ENCODE measurements at regions not wholly inside any gene's neighbourhood (a gene's known extent, or its start where the extent isn't known, plus 50 kb on each side); places are given as distances from the start of the nearest gene placed in this dataset.

DNA sequence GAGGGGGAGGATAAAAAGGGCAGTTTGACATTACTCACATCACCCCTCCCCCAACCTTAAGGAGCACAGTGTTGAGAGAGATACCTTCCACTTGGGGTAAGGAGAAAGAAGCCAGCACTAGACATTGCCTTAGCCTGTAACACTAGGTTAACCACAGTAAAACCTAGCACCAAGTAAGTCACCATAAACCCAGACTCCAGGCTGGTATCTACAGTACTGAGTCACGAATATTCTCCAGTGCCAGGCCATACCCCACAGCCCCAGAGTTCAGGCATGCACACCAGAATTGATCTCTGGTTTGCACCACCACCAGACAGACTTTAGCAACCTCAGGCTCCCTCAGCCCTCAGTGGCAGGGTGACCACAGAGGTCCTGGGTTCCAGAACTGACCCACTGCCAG is 570.4 kb downstream of the PRR32 start:
- Histone ChIP-seq H2AFZ (ENCODE audit: low read length) (no peak overlapping the region), H2BK12ac (ENCODE audit: insufficient read length, low read depth, low read length) (no peak overlapping the region), H2BK5ac (ENCODE audit: insufficient read length, low read length) (no peak overlapping the region), H3K4ac (ENCODE audit: low read depth, low read length) (no peak overlapping the region), H3K27ac (ENCODE audit: insufficient read length, low read depth, low read length) (no peak overlapping the region), H4K20me1 (ENCODE audit: control insufficient read depth, insufficient read depth, insufficient read length) (no peaks in the 10 kb centered on the region), H3K23ac (ENCODE audit: insufficient read length, low read depth, low read length) (no peak overlapping the region), H3K4me1 (ENCODE audit: insufficient read depth, low read length) (no peaks in the 10 kb centered on the region), H2BK15ac (ENCODE audit: low read depth, low read length) (no peak overlapping the region), H3K4me2 (ENCODE audit: insufficient read depth, insufficient read length, low read length) (no peak overlapping the region), H2BK120ac (ENCODE audit: low read depth, low read length, poor library complexity, severe bottlenecking) (no peak overlapping the region), H3K14ac (ENCODE audit: insufficient read depth, low read length) (no peak overlapping the region), H3K79me1 (ENCODE audit: insufficient read depth, low read depth, low read length, poor library complexity, severe bottlenecking) (no peaks in the 10 kb centered on the region), H4K5ac (ENCODE audit: insufficient read length, low read depth, low read length) (no peak overlapping the region), H3K27me3 (ENCODE audit: insufficient read depth, low read length) (no peaks in the 10 kb centered on the region), H3K9me3 (ENCODE audit: control insufficient read depth, low read depth, low read length) (no peaks in the 10 kb centered on the region), H4K91ac (ENCODE audit: insufficient read length, low read depth, low read length) (no peak overlapping the region), H3T11ph (ENCODE audit: low read length) (no peak overlapping the region), H4K8ac (replicated peaks; ENCODE audit: insufficient read length, low read depth, low read length) (no peak overlapping the region), H2BK20ac (ENCODE audit: low read depth, low read length, poor library complexity, severe bottlenecking) (no peak overlapping the region), H3K18ac (ENCODE audit: insufficient read length, low read depth, low read length) (no peak overlapping the region), H3K9ac (ENCODE audit: extremely low read depth, insufficient read length, low read length) (no peak overlapping the region), H2AK5ac (ENCODE audit: insufficient read length, low read length) (no peak overlapping the region), H3K23me2 (ENCODE audit: insufficient read length, low read depth, low read length, poor library complexity, severe bottlenecking) (no peaks in the 10 kb centered on the region), H3K56ac (ENCODE audit: insufficient read length, low read depth, low read length) (no peak overlapping the region), H3K79me2 (ENCODE audit: insufficient read depth, low read length) (no peaks in the 10 kb centered on the region)
- H3K36me3 Mint-ChIP-seq (ENCODE audit: insufficient read depth in 1 of 3, low read depth in 3 of 3) = peaks cover 0 to 3% (median 0%) of the 10 kb centered on the region in 3 experiments; a peak in 1 of 7 replicates
- H3K27ac Mint-ChIP-seq = peak overlapping the region in 1 of 3 experiments; percentile 79; a peak in 3 of 7 replicates
- no peaks in the 10 kb centered on the region for H3K27me3 Mint-ChIP-seq (ENCODE audit: low read depth)
- no peak for DNase-seq
- WGBS (ENCODE audit: extremely low coverage, insufficient read length, low lambda C conversion rate) = no CpG with 5 or more reads among the region's 1 CpG
- TF ChIP-seq, protein P1, sequence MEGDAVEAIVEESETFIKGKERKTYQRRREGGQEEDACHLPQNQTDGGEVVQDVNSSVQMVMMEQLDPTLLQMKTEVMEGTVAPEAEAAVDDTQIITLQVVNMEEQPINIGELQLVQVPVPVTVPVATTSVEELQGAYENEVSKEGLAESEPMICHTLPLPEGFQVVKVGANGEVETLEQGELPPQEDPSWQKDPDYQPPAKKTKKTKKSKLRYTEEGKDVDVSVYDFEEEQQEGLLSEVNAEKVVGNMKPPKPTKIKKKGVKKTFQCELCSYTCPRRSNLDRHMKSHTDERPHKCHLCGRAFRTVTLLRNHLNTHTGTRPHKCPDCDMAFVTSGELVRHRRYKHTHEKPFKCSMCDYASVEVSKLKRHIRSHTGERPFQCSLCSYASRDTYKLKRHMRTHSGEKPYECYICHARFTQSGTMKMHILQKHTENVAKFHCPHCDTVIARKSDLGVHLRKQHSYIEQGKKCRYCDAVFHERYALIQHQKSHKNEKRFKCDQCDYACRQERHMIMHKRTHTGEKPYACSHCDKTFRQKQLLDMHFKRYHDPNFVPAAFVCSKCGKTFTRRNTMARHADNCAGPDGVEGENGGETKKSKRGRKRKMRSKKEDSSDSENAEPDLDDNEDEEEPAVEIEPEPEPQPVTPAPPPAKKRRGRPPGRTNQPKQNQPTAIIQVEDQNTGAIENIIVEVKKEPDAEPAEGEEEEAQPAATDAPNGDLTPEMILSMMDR (conservative IDR thresholded peaks at IDR 0.05) = no peak
- no peak overlapping the region for H3K4me3 Mint-ChIP-seq
- peaks cover 11 to 24% of the 10 kb centered on the region in 2 experiments; a peak in 4 of 5 replicates for H3K9me3 Mint-ChIP-seq
- peaks cover 0 to 5% of the 10 kb centered on the region in 2 experiments; a peak in 2 of 4 replicates for H3K4me1 Mint-ChIP-seq
